Hepatic stellate cell (primary cell): ENCODE measurements at regions not wholly inside any gene's neighbourhood (a gene's known extent, or its start where the extent isn't known, plus 50 kb on each side); places are given as distances from the start of the nearest gene placed in this dataset.

Experiments used
- DNase-seq: peaks from one replicate; pipeline ENCODE4 v3.0.0; 2011; ENCODE audit warnings: low spot score

- DNase-seq: no peak
Observed at GRCh38 chr21:26224366-26224765, 53.8 kb upstream of the APP start.
